K562 (cell line): ENCODE measurements at regions not wholly inside any gene's neighbourhood (a gene's known extent, or its start where the extent isn't known, plus 50 kb on each side); places are given as distances from the start of the nearest gene placed in this dataset.

Experiments used
- ATAC-seq: fragments of 200-7000 bp; cut with Tn5 transposase; 3 replicates; pipeline ENCODE4 v1.9.1; 2020; ENCODE audit warnings: moderate library complexity
- BruUV-seq: library from RNA; stranded (reverse); fragments of 400-500 nt; replicated peaks from 2 replicates; lab custom pipeline; 2021; lab: Mats Ljungman, UMichigan
- CTCF ChIA-PET: fragments of 300-600 bp; formaldehyde crosslinking; extraction: SDS; loops from one replicate; lab custom pipeline; 2021; ENCODE audit warnings: low intra/inter-chr PET ratio; lab: Yijun Ruan, JAX
- POLR2A ChIA-PET: fragments of 300-600, 350-650 bp; sonication (Branson Sonifier 250); formaldehyde crosslinking; extraction: SDS; loops from one replicate; lab custom pipeline; 2021; ENCODE audit warnings: antibody characterized with exemption, inconsistent platforms; lab: Yijun Ruan, JAX
- DNase-seq, 4 experiments: peaks; one replicate each; pipeline versions ENCODE4 v3.0.0 to v3.0.0-alpha.2; 2011 to 2018; ENCODE audit warnings: low spot score in 3 of 4, mixed read lengths in 3 of 4; ENCODE audit errors: extremely low read depth in 1 of 4
- FAIRE-seq: peaks from 2 replicates; lab custom pipeline; 2011; peaks lifted over from hg19 to GRCh38; lab: Jason Lieb, UNC
- H2AFZ ChIP-seq: 2 replicates; pipeline ENCODE4 v1.6.0; 2011; ENCODE audit warnings: low read depth, low read length, control low read depth, inconsistent platforms
- H3K27ac ChIP-seq: fragments of 200-600 bp; 3 replicates; pipeline ENCODE4 v1.8.0; 2011; ENCODE audit warnings: low read depth, mild to moderate bottlenecking, control low read depth, inconsistent platforms, low read length, moderate library complexity, mixed read lengths; ENCODE audit errors: extremely low read depth
- H3K27me3 ChIP-seq, 2 experiments: fragments of 300-600 bp in 1 of 2; 2 replicates in 1 of 2; 3 replicates in 1 of 2; pipeline versions ENCODE4 v1.6.0 to v1.8.0; 2011; ENCODE audit warnings: inconsistent platforms in 2 of 2, low read length in 2 of 2, mild to moderate bottlenecking in 1 of 2, mixed read lengths in 1 of 2, moderate library complexity in 1 of 2; ENCODE audit not compliant: control insufficient read depth in 2 of 2, insufficient read depth in 2 of 2
- H3K36me3 ChIP-seq: fragments of 300-600 bp; 3 replicates; pipeline ENCODE4 v1.8.0; 2011; ENCODE audit warnings: mild to moderate bottlenecking, low read length, inconsistent platforms; ENCODE audit not compliant: control insufficient read depth, insufficient read depth
- H3K4me1 ChIP-seq, 2 experiments: fragments of 200-600 bp in 1 of 2; replicated peaks in 1 of 2; 2 replicates in 1 of 2; 3 replicates in 1 of 2; pipeline versions ENCODE4 v1.5.1 to v1.8.0; 2011; ENCODE audit warnings: inconsistent platforms in 2 of 2, low read length in 2 of 2, mild to moderate bottlenecking in 1 of 2, mixed read lengths in 1 of 2, moderate library complexity in 1 of 2; ENCODE audit not compliant: control insufficient read depth in 2 of 2, insufficient read depth in 2 of 2
- H3K4me2 ChIP-seq: 2 replicates; pipeline ENCODE4 v1.6.1; 2011; ENCODE audit warnings: low read length, control low read depth, inconsistent platforms, mixed read lengths; ENCODE audit not compliant: insufficient read depth
- H3K4me3 ChIP-seq: fragments of 200-600 bp; sonication (generic), shearing (Covaris generic); 2 replicates; pipeline ENCODE4 v1.5.1; 2016; ENCODE audit warnings: control low read depth, inconsistent platforms
- H3K79me2 ChIP-seq: fragments of 200-600 bp; 3 replicates; pipeline ENCODE4 v1.8.0; 2011; ENCODE audit warnings: low read length, inconsistent platforms; ENCODE audit not compliant: control insufficient read depth, insufficient read depth
- H3K9ac ChIP-seq, 2 experiments: 2 replicates each; pipeline versions ENCODE4 v1.6.0 to v1.6.1; 2011; ENCODE audit warnings: low read depth in 2 of 2, low read length in 2 of 2, control low read depth in 1 of 2, inconsistent platforms in 1 of 2, mild to moderate bottlenecking in 1 of 2, mixed read lengths in 1 of 2; ENCODE audit not compliant: insufficient read depth in 1 of 2
- H3K9me1 ChIP-seq: one replicate; pipeline ENCODE4 v1.6.0; 2011; ENCODE audit warnings: inconsistent platforms, mild to moderate bottlenecking, low read length, moderate library complexity; ENCODE audit not compliant: control insufficient read depth, insufficient read depth
- H3K9me3 ChIP-seq: replicated peaks from 2 replicates; pipeline ENCODE4 v1.5.1; 2011; ENCODE audit warnings: low read depth, low read length, inconsistent platforms; ENCODE audit not compliant: control insufficient read depth, insufficient read depth
- H4K20me1 ChIP-seq: replicated peaks from 2 replicates; pipeline ENCODE4 v1.6.1; 2011; ENCODE audit warnings: low read length, inconsistent platforms, mixed read lengths; ENCODE audit not compliant: control insufficient read depth, insufficient read depth
- ASH1L ChIP-seq: fragments of 450-650 bp; IDR thresholded peaks from 2 replicates; pipeline ENCODE4 v1.6.1; 2018; ENCODE audit warnings: borderline replicate concordance, mild to moderate bottlenecking, low read depth; ENCODE audit not compliant: partially characterized antibody
- BCL6 ChIP-seq: fragments of 250-450 bp; sonication (Bioruptor Pico); IDR thresholded peaks from 2 replicates; pipeline ENCODE4 v1.4.0; 2020
- HDAC3 ChIP-seq: fragments of 450-650 bp; IDR thresholded peaks from 2 replicates; pipeline ENCODE4 v1.6.1; 2018; ENCODE audit warnings: borderline replicate concordance, mild to moderate bottlenecking, moderate library complexity; ENCODE audit not compliant: partially characterized antibody
- HMGN3 ChIP-seq: IDR thresholded peaks from 2 replicates; pipeline ENCODE4 v1.6.1; 2011; ENCODE audit warnings: borderline replicate concordance, low read depth, mild to moderate bottlenecking, mixed read lengths, low read length; ENCODE audit not compliant: insufficient read length; ENCODE audit errors: extremely low read depth
- KLF13 ChIP-seq: fragments of 450-650 bp; IDR thresholded peaks from 2 replicates; pipeline ENCODE4 v1.6.1; 2016; ENCODE audit warnings: missing genetic modification characterization, low read depth, mild to moderate bottlenecking, missing compliant biosample characterization, moderate library complexity, borderline replicate concordance
- MECOM ChIP-seq: fragments of 250-450 bp; sonication (Bioruptor Pico); IDR thresholded peaks from 2 replicates; pipeline ENCODE4 v1.8.0; 2022; ENCODE audit warnings: inconsistent platforms
- NFE2 ChIP-seq: IDR thresholded peaks from 2 replicates; pipeline ENCODE4 v1.6.1; 2014; ENCODE audit warnings: antibody characterized with exemption, low read depth
- RBM34 ChIP-seq: fragments of 200-400 bp; formaldehyde crosslinking; IDR thresholded peaks from 2 replicates; pipeline ENCODE4 v1.6.1; 2018; ENCODE audit warnings: low read length, borderline replicate concordance; ENCODE audit not compliant: insufficient read depth
- SIN3B ChIP-seq: fragments of 450-650 bp; IDR thresholded peaks from 2 replicates; pipeline ENCODE4 v1.6.1; 2017; ENCODE audit warnings: low read depth, mild to moderate bottlenecking, moderate library complexity
- SIRT6 ChIP-seq: IDR thresholded peaks from one replicate; pipeline ENCODE4 v1.6.1; 2012; ENCODE audit warnings: low read depth, mild to moderate bottlenecking, control low read depth, inconsistent platforms, low read length, moderate library complexity
- SIX5 ChIP-seq, 2 experiments: IDR thresholded peaks; 2 replicates each; pipeline ENCODE4 v1.6.1; 2011; ENCODE audit warnings: low read length in 2 of 2, borderline replicate concordance in 1 of 2, low read depth in 1 of 2, mild to moderate bottlenecking in 1 of 2, moderate library complexity in 1 of 2; ENCODE audit not compliant: insufficient read depth in 1 of 2
- TAF9B ChIP-seq: fragments of 450-650 bp; IDR thresholded peaks from 2 replicates; pipeline ENCODE4 v1.6.1; 2018; ENCODE audit warnings: mild to moderate bottlenecking; ENCODE audit not compliant: partially characterized antibody
- ZFP1 ChIP-seq: fragments of 450-650 bp; formaldehyde crosslinking; IDR thresholded peaks from 2 replicates; pipeline ENCODE4 v1.4.0; 2020; ENCODE audit warnings: mild to moderate bottlenecking, mixed read lengths
- WGBS: fragments of 100-300 bp; shearing (Covaris generic); methylation state at CpG from one replicate; pipeline ENCODE4 v1.1.6; 2016; ENCODE audit warnings: low coverage, mixed read lengths; ENCODE audit not compliant: insufficient coverage; ENCODE audit errors: missing lambda C conversion rate; 5-methylcytosine and 5-hydroxymethylcytosine counted together
- in situ Hi-C: fragments of 300-500 bp; cut with MboI; formaldehyde crosslinking; loops from 4 replicates; pipeline ENCODE4 v1.15.0; 2018; ENCODE audit warnings: inconsistent platforms, mixed read lengths
- intact Hi-C: fragments of 100-400 bp; cut with micrococcal nuclease; formaldehyde crosslinking; loops from 2 replicates; pipeline ENCODE4 v1.14.2; 2022

DNA sequence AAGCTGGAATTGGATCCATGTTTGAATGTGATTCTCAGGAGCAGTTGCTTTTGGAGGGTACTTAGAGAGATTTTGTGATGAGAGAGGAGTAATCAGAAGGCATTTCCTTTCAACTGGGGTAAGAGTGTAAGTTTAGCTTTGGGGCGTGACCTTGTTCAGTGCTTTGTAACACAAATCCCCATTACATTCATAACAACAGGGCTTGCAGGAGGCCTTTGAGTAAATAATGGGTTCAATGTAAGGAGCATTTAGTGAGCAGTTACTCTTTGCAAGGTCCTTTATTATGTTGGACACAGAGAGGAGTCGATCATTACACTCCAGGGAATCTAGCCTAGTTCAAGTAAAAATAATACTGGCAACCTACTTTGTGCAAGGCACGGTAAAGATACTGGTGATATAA lies 74.0 kb upstream of the AFF2 start (continued):
- TF ChIP-seq HMGN3, result no peak

DNA sequence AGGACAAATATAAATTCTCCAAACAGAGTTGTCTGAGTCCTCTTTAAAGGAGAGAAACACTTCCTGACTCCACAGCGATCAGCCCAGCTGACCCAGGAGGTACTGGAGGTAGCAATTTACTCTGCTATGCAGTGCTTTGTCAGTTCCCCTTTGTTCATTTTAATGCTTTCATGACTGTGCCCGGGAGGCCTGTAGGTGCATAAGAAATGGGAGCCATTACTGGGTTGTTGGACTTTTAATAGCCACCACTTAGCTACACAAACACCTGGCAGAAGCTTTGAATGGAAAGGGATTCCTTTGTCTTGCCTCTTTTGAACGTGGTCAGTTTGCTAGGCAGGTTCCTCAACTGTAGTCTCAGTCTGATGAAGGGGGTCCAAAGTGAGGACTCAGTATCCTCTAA lies 59.0 kb upstream of the AFF2 start:
- H3K4me2 ChIP-seq, result no peak overlapping the region
- no peak overlapping the region for H3K9ac ChIP-seq
- POLR2A ChIA-PET, result no interaction called here
- no peaks in the 10 kb centered on the region for H3K79me2 ChIP-seq
- no TSS peak for BruUV-seq
- H3K27ac ChIP-seq, result no peak overlapping the region
- CTCF ChIA-PET, result no interaction called here
- H3K9me1 ChIP-seq, result no peaks in the 10 kb centered on the region
- no peak for DNase-seq
- TF ChIP-seq HDAC3 (no peak), ASH1L (no peak), MECOM (CRISPR knock-in tag) (no peak)
- TF ChIP-seq, all 486 proteins: peak for 0
- intact Hi-C loops (no loop called here), in situ Hi-C loops (no loop called here)
- no peak overlapping the region for H3K4me3 ChIP-seq
- ATAC-seq (no peak), FAIRE-seq (no peak)
- WGBS, result 0% methylated on average over 2 of the region's 3 CpGs
- no peak overlapping the region for H2AFZ ChIP-seq
- no peaks in the 10 kb centered on the region for H3K36me3 ChIP-seq
- H4K20me1 ChIP-seq, result no peaks in the 10 kb centered on the region
- no peaks in the 10 kb centered on the region for H3K9me3 ChIP-seq
- no peaks in the 10 kb centered on the region for H3K27me3 ChIP-seq
- no peaks in the 10 kb centered on the region for H3K4me1 ChIP-seq

DNA sequence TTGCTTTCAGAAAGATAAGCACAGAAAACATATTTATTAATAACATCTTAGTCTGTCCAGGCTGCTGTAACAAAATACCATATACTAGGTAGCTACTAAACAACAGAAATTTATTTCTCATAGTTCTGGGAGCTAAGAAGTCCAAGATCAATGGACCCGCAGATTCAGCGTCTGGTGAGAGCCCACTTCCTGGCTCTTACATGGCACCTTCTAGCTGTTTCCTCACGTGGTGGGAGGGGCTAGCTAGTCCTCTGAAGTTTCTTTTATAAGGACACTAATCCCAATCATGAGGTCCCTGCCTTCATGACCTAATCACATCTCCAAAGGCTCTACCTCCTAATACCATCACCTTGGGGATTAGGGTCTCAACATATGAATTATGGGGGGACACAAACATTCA lies 57.2 kb upstream of the AFF2 start:
- Histone ChIP-seq H3K36me3 (no peaks in the 10 kb centered on the region), H3K9me1 (no peaks in the 10 kb centered on the region), H3K79me2 (no peaks in the 10 kb centered on the region), H2AFZ (no peak overlapping the region), H3K4me1 (no peaks in the 10 kb centered on the region), H3K9me3 (no peaks in the 10 kb centered on the region), H3K4me3 (no peak overlapping the region), H3K27me3 (no peaks in the 10 kb centered on the region), H3K27ac (no peak overlapping the region), H3K4me2 (no peak overlapping the region), H4K20me1 (no peaks in the 10 kb centered on the region), H3K9ac (no peak overlapping the region)
- BruUV-seq, result no TSS peak
- in situ Hi-C loops (no loop called here), intact Hi-C loops (no loop called here)
- FAIRE-seq (no peak), DNase-seq (no peak), ATAC-seq (no peak)
- CTCF ChIA-PET, result no interaction called here
- WGBS, result 0% methylated on average over 3 of the region's 3 CpGs
- POLR2A ChIA-PET, result no interaction called here
- TF ChIP-seq SIN3B (no peak), ZFP1 (CRISPR knock-in tag) (no peak), BCL6 (no peak), KLF13 (no peak), SIRT6 (no peak), TAF9B (no peak), SIX5 (IDR thresholded peaks at IDR 0.05; ENCODE audit: borderline replicate concordance in 1 of 2, insufficient read depth in 1 of 2, low read depth in 1 of 2, low read length in 2 of 2) (no peak), RBM34 (no peak), NFE2 (no peak)
